ENCODE measurements at regions not wholly inside any gene's neighbourhood (a gene's known extent, or its start where the extent isn't known, plus 50 kb on each side); places are given as distances from the start of the nearest gene placed in this dataset.

GRCh38 chr20:17140894-17141293 is 85.9 kb upstream of the PCSK2 start:
- Histone ChIP-seq H3K27me3 (replicated peaks) (no peaks in the 10 kb centered on the region), H3K4me3 (ENCODE audit: low read depth, low read length) (no peak overlapping the region), H3K36me3 (replicated peaks) (no peaks in the 10 kb centered on the region), H3K27ac (no peak overlapping the region)
- DNase-seq, result no peak
- in situ Hi-C loops (cut with HindIII; ENCODE audit: low pct_ligation_motif_present, low sequenced_read_pairs), result no loop called here
- TF ChIP-seq, protein P1, sequence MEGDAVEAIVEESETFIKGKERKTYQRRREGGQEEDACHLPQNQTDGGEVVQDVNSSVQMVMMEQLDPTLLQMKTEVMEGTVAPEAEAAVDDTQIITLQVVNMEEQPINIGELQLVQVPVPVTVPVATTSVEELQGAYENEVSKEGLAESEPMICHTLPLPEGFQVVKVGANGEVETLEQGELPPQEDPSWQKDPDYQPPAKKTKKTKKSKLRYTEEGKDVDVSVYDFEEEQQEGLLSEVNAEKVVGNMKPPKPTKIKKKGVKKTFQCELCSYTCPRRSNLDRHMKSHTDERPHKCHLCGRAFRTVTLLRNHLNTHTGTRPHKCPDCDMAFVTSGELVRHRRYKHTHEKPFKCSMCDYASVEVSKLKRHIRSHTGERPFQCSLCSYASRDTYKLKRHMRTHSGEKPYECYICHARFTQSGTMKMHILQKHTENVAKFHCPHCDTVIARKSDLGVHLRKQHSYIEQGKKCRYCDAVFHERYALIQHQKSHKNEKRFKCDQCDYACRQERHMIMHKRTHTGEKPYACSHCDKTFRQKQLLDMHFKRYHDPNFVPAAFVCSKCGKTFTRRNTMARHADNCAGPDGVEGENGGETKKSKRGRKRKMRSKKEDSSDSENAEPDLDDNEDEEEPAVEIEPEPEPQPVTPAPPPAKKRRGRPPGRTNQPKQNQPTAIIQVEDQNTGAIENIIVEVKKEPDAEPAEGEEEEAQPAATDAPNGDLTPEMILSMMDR (IDR thresholded peaks at IDR 0.05; ENCODE audit: low read depth, low read length, missing control alignments), result no peak

DNA sequence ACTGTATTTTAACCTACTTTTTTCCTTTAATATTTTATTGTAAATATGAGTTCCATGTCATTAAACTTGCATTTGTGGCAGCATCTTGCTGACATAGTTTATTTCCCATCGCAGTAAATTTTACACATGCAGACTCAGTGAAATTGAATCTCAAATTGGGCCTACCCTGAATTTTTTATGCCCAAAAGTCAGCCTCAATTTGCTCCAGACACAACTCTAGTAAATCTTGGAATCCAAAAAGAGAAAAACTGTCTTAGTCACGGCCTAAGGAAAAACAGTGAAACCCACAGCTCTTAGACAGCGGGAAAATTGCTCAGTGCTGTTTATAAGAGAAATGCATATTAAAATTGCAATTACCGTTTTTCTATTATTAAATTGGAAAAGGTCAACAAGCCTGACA is 85.3 kb upstream of the PCSK2 start:
- H3K4me3 ChIP-seq (ENCODE audit: low read depth, low read length), result no peak overlapping the region
- H3K36me3 ChIP-seq (replicated peaks), result no peaks in the 10 kb centered on the region
- no peak for DNase-seq
- TF ChIP-seq, protein P1 (IDR thresholded peaks at IDR 0.05; ENCODE audit: low read depth, low read length, missing control alignments), result no peak
- no peaks in the 10 kb centered on the region for H3K27me3 ChIP-seq (replicated peaks)
- in situ Hi-C loops (cut with HindIII; ENCODE audit: low pct_ligation_motif_present, low sequenced_read_pairs), result no loop called here
- H3K27ac ChIP-seq, result no peak overlapping the region

DNA sequence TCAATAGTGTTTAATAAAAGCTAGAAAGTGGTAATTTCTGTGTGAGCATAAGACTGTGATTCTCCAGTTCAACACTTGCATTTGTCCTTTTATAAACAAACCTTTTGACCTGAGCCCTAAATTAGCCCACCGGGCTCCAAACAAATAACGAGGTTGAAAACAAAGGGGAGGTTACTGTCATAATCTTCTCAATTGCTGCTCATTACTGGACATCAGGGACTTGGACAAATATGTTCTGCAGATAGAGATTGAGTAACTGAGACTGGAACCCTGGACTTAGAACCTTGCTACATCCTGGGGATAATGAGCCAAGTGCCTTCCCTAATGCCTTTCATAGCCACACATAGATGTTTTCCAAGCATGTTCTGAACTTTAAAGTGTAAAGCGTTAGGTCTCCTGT is 84.2 kb upstream of the PCSK2 start:
- Histone ChIP-seq H3K4me3 (ENCODE audit: low read depth, low read length) (no peak overlapping the region), H3K27me3 (replicated peaks) (no peaks in the 10 kb centered on the region), H3K27ac (no peak overlapping the region), H3K36me3 (replicated peaks) (no peaks in the 10 kb centered on the region)
- DNase-seq, result no peak
- in situ Hi-C loops (cut with HindIII; ENCODE audit: low pct_ligation_motif_present, low sequenced_read_pairs), result no loop called here
- TF ChIP-seq, protein P1 (IDR thresholded peaks at IDR 0.05; ENCODE audit: low read depth, low read length, missing control alignments), result no peak

- DNase-seq, result no peak
- in situ Hi-C loops (cut with HindIII; ENCODE audit: low pct_ligation_motif_present, low sequenced_read_pairs), result no loop called here
- TF ChIP-seq, protein P1 (IDR thresholded peaks at IDR 0.05; ENCODE audit: low read depth, low read length, missing control alignments), result no peak
- Histone ChIP-seq H3K4me3 (ENCODE audit: low read depth, low read length) (no peak overlapping the region), H3K36me3 (replicated peaks) (no peaks in the 10 kb centered on the region), H3K27me3 (replicated peaks) (no peaks in the 10 kb centered on the region), H3K27ac (no peak overlapping the region)
These were observed 76.0 kb upstream of the PCSK2 start for GRCh38 chr20:17150858-17151257.

DNA sequence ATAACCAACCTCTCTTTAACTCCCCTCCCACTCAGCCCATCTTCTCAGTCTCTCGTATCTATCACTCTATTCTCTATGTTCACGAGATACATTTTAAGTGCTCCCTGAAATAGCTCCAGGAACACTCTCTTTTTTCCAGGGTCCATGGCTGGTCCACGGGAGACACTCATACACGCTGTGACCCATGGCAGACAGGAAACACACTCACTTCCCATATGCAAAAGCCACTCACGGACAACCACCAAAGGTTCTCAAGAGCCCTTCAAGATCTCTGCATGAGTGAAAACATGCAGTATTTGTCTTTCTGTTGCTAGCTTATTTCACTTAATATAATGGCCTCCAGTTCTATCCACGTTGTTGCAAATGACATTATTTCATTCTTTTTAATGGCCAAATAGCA is 71.4 kb upstream of the PCSK2 start:
- H3K27me3 ChIP-seq (replicated peaks), result no peaks in the 10 kb centered on the region
- no peaks in the 10 kb centered on the region for H3K36me3 ChIP-seq (replicated peaks)
- in situ Hi-C loops (cut with HindIII; ENCODE audit: low pct_ligation_motif_present, low sequenced_read_pairs), result no loop called here
- H3K4me3 ChIP-seq (ENCODE audit: low read depth, low read length), result no peak overlapping the region
- no peak overlapping the region for H3K27ac ChIP-seq
- TF ChIP-seq, protein P1 (IDR thresholded peaks at IDR 0.05; ENCODE audit: low read depth, low read length, missing control alignments), result no peak
- DNase-seq, result no peak

- Histone ChIP-seq H3K4me3 (ENCODE audit: low read depth, low read length) (no peak overlapping the region), H3K27ac (no peak overlapping the region), H3K36me3 (replicated peaks) (no peaks in the 10 kb centered on the region), H3K27me3 (replicated peaks) (no peaks in the 10 kb centered on the region)
- TF ChIP-seq, protein P1 (IDR thresholded peaks at IDR 0.05; ENCODE audit: low read depth, low read length, missing control alignments), result no peak
- no peak for DNase-seq
- in situ Hi-C loops (cut with HindIII; ENCODE audit: low pct_ligation_motif_present, low sequenced_read_pairs), result no loop called here
These were observed 68.1 kb upstream of the PCSK2 start for GRCh38 chr20:17158701-17159100.

Data from brain microvascular endothelial cell (primary cell).